Astrocyte of the cerebellum (primary cell): ENCODE measurements at regions not wholly inside any gene's neighbourhood (a gene's known extent, or its start where the extent isn't known, plus 50 kb on each side); places are given as distances from the start of the nearest gene placed in this dataset.

Source experiments
- DNase-seq: peaks from one replicate; pipeline ENCODE4 v3.0.0-alpha.2; 2011; ENCODE audit warnings: low read depth
- H3K4me3 ChIP-seq: 2 replicates; pipeline ENCODE4 v1.5.1; 2011; ENCODE audit warnings: mild to moderate bottlenecking, low read depth, low read length, moderate library complexity
- CTCF ChIP-seq: IDR thresholded peaks from 2 replicates; pipeline ENCODE4 v1.5.1; 2012; ENCODE audit warnings: low read length, low read depth, moderate library complexity, mild to moderate bottlenecking; ENCODE audit errors: missing control alignments
- in situ Hi-C: cut with HindIII; loops from 2 replicates; pipeline ENCODE4 v1.10.0; 2017; ENCODE audit warnings: low sequenced_read_pairs

- in situ Hi-C loops = no loop called here
- TF ChIP-seq CTCF = no peak
- no peak overlapping the region for H3K4me3 ChIP-seq
- no peak for DNase-seq
Observed at GRCh38 chr7:53087274-53087673, 51.8 kb downstream of the POM121L12 start.

- in situ Hi-C loops = no loop called here
- H3K4me3 ChIP-seq = no peak overlapping the region
- DNase-seq = no peak
- no peak for TF ChIP-seq CTCF
Observed at GRCh38 chr7:53094191-53094590, 58.8 kb downstream of the POM121L12 start.

GRCh38 chr7:53094827-53095226 lies 59.4 kb downstream of the POM121L12 start:
- no peak overlapping the region for H3K4me3 ChIP-seq
- DNase-seq = no peak
- in situ Hi-C loops = no loop called here
- no peak for TF ChIP-seq CTCF

GRCh38 chr7:53095731-53096501 lies 60.5 kb downstream of the POM121L12 start:
- no peak for DNase-seq
- no peak for TF ChIP-seq CTCF
- in situ Hi-C loops = no loop called here
- H3K4me3 ChIP-seq = no peak overlapping the region

- H3K4me3 ChIP-seq = no peak overlapping the region
- TF ChIP-seq CTCF = no peak
- in situ Hi-C loops = no loop called here
- no peak for DNase-seq
Observed at GRCh38 chr7:53100091-53100490, 64.7 kb downstream of the POM121L12 start.

GRCh38 chr7:53101026-53101425 lies 65.6 kb downstream of the POM121L12 start:
- H3K4me3 ChIP-seq = no peak overlapping the region
- DNase-seq = no peak
- in situ Hi-C loops = no loop called here
- TF ChIP-seq CTCF = no peak
